ENCODE measurements at regions not wholly inside any gene's neighbourhood (a gene's known extent, or its start where the extent isn't known, plus 50 kb on each side); places are given as distances from the start of the nearest gene placed in this dataset.
A peak's percentile ranks its signal among the peaks of the same experiment; 100 is the strongest.

DNA sequence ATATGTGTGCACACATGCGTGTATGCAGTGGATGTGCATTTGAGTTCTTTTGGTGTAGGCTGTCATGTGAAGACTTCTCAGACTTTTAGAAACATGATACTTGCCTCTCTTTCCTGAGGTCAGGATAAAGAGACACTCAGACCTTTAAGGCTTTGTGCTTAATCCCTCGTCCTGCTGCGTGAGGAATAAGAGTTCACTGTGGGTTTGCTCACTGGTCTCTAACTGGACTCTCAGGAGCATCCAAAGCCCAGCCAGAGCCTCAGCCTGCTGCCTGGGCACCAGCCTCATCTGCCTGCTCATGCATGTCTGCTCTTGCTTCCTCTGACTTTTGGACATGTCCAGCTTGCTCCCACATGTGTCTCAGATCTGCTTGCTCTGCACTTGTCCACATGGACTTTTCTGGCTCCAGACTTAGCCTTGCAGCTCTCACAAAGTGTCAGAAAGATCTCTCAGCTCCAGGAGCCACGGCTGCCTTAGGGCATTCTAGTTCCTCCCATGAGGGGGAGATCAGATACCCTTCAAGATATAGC, 65.1 kb upstream of the ZNF366 start:
- Histone ChIP-seq H3K36me3 (ENCODE audit: control insufficient read depth in 2 of 2, extremely low read depth in 1 of 2, insufficient read depth in 2 of 2, low read length in 2 of 2) (no peaks in the 10 kb centered on the region), H3K79me2 (ENCODE audit: control insufficient read depth, insufficient read depth, low read length) (no peaks in the 10 kb centered on the region), H2AFZ (ENCODE audit: control insufficient read depth, low read length) (no peak overlapping the region), H3K9me3 (ENCODE audit: control insufficient read depth, low read depth, low read length) (no peaks in the 10 kb centered on the region), H3K4me2 (ENCODE audit: control insufficient read depth, extremely low read depth, insufficient read depth, low read depth, low read length) (peak overlapping the region; percentile 25), H3K4me1 (ENCODE audit: control insufficient read depth, extremely low read depth, insufficient read depth, low read length) (peaks cover 11% of the 10 kb centered on the region), H3K27ac (ENCODE audit: control insufficient read depth, insufficient read depth, low read length) (no peak overlapping the region), H3K9ac (ENCODE audit: control insufficient read depth, extremely low read depth, insufficient read depth, low read length) (no peak overlapping the region), H4K20me1 (ENCODE audit: control insufficient read depth, extremely low read depth, insufficient read depth, low read length) (no peaks in the 10 kb centered on the region), H3K9me1 (ENCODE audit: control insufficient read depth, extremely low read depth, insufficient read depth, low read length) (no peaks in the 10 kb centered on the region), H3K4me3 (ENCODE audit: control insufficient read depth in 2 of 3, extremely low read depth in 1 of 3, insufficient read depth in 2 of 3, low read depth in 1 of 3, low read length in 3 of 3) (no peak overlapping the region), H3K27me3 (ENCODE audit: control insufficient read depth, extremely low read depth, insufficient read depth, low read length) (no peaks in the 10 kb centered on the region)
- DNase-seq (ENCODE audit: low read depth, low spot score) (no peak), FAIRE-seq (peak; percentile 93)
- dilution Hi-C loops (cut with MboI; ENCODE audit: extremely low pct_ligation_motif_present, low sequenced_read_pairs) = no loop called here
- TF ChIP-seq EZH2 (IDR thresholded peaks at IDR 0.05; ENCODE audit: low read length) = no peak
- TF ChIP-seq, protein P1, sequence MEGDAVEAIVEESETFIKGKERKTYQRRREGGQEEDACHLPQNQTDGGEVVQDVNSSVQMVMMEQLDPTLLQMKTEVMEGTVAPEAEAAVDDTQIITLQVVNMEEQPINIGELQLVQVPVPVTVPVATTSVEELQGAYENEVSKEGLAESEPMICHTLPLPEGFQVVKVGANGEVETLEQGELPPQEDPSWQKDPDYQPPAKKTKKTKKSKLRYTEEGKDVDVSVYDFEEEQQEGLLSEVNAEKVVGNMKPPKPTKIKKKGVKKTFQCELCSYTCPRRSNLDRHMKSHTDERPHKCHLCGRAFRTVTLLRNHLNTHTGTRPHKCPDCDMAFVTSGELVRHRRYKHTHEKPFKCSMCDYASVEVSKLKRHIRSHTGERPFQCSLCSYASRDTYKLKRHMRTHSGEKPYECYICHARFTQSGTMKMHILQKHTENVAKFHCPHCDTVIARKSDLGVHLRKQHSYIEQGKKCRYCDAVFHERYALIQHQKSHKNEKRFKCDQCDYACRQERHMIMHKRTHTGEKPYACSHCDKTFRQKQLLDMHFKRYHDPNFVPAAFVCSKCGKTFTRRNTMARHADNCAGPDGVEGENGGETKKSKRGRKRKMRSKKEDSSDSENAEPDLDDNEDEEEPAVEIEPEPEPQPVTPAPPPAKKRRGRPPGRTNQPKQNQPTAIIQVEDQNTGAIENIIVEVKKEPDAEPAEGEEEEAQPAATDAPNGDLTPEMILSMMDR (optimal IDR thresholded peaks at IDR 0.05 in 1 of 3, IDR thresholded peaks at IDR 0.05 in 1 of 3, conservative IDR thresholded peaks at IDR 0.05 in 1 of 3; ENCODE audit: extremely low read depth in 1 of 3, insufficient read depth in 2 of 3, low read length in 3 of 3) = no peak

DNA sequence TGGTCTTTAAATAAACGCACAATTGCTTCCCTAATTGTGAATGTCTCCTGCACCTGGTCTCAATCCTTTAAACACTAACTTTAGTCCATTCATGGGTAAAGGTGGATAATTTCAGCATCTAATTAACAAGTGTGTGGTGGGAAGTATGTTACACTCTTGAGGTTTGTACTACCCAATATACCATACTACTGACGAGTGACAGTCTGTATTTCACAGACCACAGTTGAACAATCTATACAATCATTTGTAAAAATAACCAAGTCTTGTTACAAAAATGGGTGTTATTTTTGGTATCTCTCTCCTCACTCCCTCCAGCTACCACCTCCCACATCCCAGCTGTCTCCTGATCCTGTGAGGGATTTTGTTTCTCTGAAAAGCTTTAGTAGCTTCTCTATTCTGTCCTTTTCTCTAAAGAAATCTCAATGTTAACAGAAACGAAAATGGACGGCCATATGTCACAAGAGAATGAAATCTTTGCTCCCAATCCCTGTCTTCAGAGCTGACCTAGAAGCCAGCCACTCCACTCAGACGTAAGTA, 62.3 kb upstream of the ZNF366 start:
- FAIRE-seq = no peak
- DNase-seq (ENCODE audit: low read depth, low spot score) = no peak
- Histone ChIP-seq H3K36me3 (ENCODE audit: control insufficient read depth in 2 of 2, extremely low read depth in 1 of 2, insufficient read depth in 2 of 2, low read length in 2 of 2) (no peaks in the 10 kb centered on the region), H2AFZ (ENCODE audit: control insufficient read depth, low read length) (no peak overlapping the region), H3K27ac (ENCODE audit: control insufficient read depth, insufficient read depth, low read length) (no peak overlapping the region), H3K27me3 (ENCODE audit: control insufficient read depth, extremely low read depth, insufficient read depth, low read length) (no peaks in the 10 kb centered on the region), H3K4me1 (ENCODE audit: control insufficient read depth, extremely low read depth, insufficient read depth, low read length) (peaks cover 11% of the 10 kb centered on the region), H3K9me3 (ENCODE audit: control insufficient read depth, low read depth, low read length) (no peaks in the 10 kb centered on the region), H3K9me1 (ENCODE audit: control insufficient read depth, extremely low read depth, insufficient read depth, low read length) (no peaks in the 10 kb centered on the region), H4K20me1 (ENCODE audit: control insufficient read depth, extremely low read depth, insufficient read depth, low read length) (no peaks in the 10 kb centered on the region), H3K9ac (ENCODE audit: control insufficient read depth, extremely low read depth, insufficient read depth, low read length) (no peak overlapping the region), H3K79me2 (ENCODE audit: control insufficient read depth, insufficient read depth, low read length) (no peaks in the 10 kb centered on the region), H3K4me2 (ENCODE audit: control insufficient read depth, extremely low read depth, insufficient read depth, low read depth, low read length) (no peak overlapping the region), H3K4me3 (ENCODE audit: control insufficient read depth in 2 of 3, extremely low read depth in 1 of 3, insufficient read depth in 2 of 3, low read depth in 1 of 3, low read length in 3 of 3) (no peak overlapping the region)
- TF ChIP-seq, protein P1 (optimal IDR thresholded peaks at IDR 0.05 in 1 of 3, IDR thresholded peaks at IDR 0.05 in 1 of 3, conservative IDR thresholded peaks at IDR 0.05 in 1 of 3; ENCODE audit: extremely low read depth in 1 of 3, insufficient read depth in 2 of 3, low read length in 3 of 3) = no peak
- no peak for TF ChIP-seq EZH2 (IDR thresholded peaks at IDR 0.05; ENCODE audit: low read length)
- dilution Hi-C loops (cut with MboI; ENCODE audit: extremely low pct_ligation_motif_present, low sequenced_read_pairs) = no loop called here
